Medulla oblongata (tissue), 1 donor: ENCODE measurements at regions not wholly inside any gene's neighbourhood (a gene's known extent, or its start where the extent isn't known, plus 50 kb on each side); places are given as distances from the start of the nearest gene placed in this dataset.
A peak's percentile ranks its signal among the peaks of the same experiment; 100 is the strongest.
"Not testable (repeated sequence)": the region's sequence is repeated elsewhere in the genome, so short reads cannot be mapped to it uniquely, and the experiment has no call there.

ENCODE experiments used
- DNase-seq: peaks from one replicate; pipeline ENCODE4 v3.0.0-alpha.2; 2015; ENCODE audit errors: extremely low spot score

- no peak for DNase-seq
Measured at GRCh38 chr6:20263059-20263458, 50.8 kb upstream of the MBOAT1 start.

- no peak for DNase-seq
Measured at GRCh38 chr6:20265842-20266241, 53.6 kb upstream of the MBOAT1 start.

GRCh38 chr6:20266851-20267608 is 54.8 kb upstream of the MBOAT1 start:
- DNase-seq, result no peak

- DNase-seq, result no peak
Measured at GRCh38 chr6:20269181-20269580, 56.9 kb upstream of the MBOAT1 start.

GRCh38 chr6:20271818-20272217 is 59.5 kb upstream of the MBOAT1 start:
- DNase-seq, result no peak

- DNase-seq, result no peak
Measured at GRCh38 chr6:20274137-20274536, 61.9 kb upstream of the MBOAT1 start.

- not testable (repeated sequence) for DNase-seq
Measured at GRCh38 chr6:20275837-20276236, 63.6 kb upstream of the MBOAT1 start.

GRCh38 chr6:20277724-20278123 is 65.5 kb upstream of the MBOAT1 start:
- not testable (repeated sequence) for DNase-seq

- no peak for DNase-seq
Measured at GRCh38 chr6:20279051-20279450, 66.8 kb upstream of the MBOAT1 start.

GRCh38 chr6:20279608-20280287 is 67.5 kb upstream of the MBOAT1 start:
- DNase-seq, result no peak

- no peak for DNase-seq
Measured at GRCh38 chr6:20280288-20280621, 68.0 kb upstream of the MBOAT1 start.

- no peak for DNase-seq
Measured at GRCh38 chr6:20284672-20285071, 72.4 kb upstream of the MBOAT1 start.

- no peak for DNase-seq
Measured at GRCh38 chr6:20286968-20287565, 74.8 kb upstream of the MBOAT1 start.

GRCh38 chr6:20291764-20292580 is 79.7 kb upstream of the MBOAT1 start:
- DNase-seq, result peak; percentile 93

GRCh38 chr6:20292905-20293304 is 80.6 kb upstream of the MBOAT1 start:
- DNase-seq, result no peak

GRCh38 chr6:20301256-20301655 is 89.0 kb upstream of the MBOAT1 start:
- DNase-seq, result no peak

GRCh38 chr6:20302168-20302567 is 89.9 kb upstream of the MBOAT1 start:
- DNase-seq, result no peak

GRCh38 chr6:20302702-20303251 is 90.5 kb upstream of the MBOAT1 start:
- DNase-seq, result no peak

GRCh38 chr6:20306491-20306890 is 94.2 kb upstream of the MBOAT1 start:
- DNase-seq, result no peak

GRCh38 chr6:20309186-20309585 is 92.5 kb upstream of the E2F3 start:
- DNase-seq, result no peak

- no peak for DNase-seq
Measured at GRCh38 chr6:20310185-20310584, 91.5 kb upstream of the E2F3 start.

GRCh38 chr6:20312606-20313005 is 89.1 kb upstream of the E2F3 start:
- no peak for DNase-seq
